CD4-positive, alpha-beta T cell treated with Interleukin-15 for 4 hours (primary cell): ENCODE measurements at regions not wholly inside any gene's neighbourhood (a gene's known extent, or its start where the extent isn't known, plus 50 kb on each side); places are given as distances from the start of the nearest gene placed in this dataset.

ENCODE experiments used
- DNase-seq: peaks from one replicate; pipeline ENCODE4 v3.0.0-alpha.2; 2020; ENCODE audit warnings: low spot score

- DNase-seq, result no peak
These were observed 195.2 kb upstream of the C1QTNF7 start for GRCh38 chr4:15232366-15233263.

DNA sequence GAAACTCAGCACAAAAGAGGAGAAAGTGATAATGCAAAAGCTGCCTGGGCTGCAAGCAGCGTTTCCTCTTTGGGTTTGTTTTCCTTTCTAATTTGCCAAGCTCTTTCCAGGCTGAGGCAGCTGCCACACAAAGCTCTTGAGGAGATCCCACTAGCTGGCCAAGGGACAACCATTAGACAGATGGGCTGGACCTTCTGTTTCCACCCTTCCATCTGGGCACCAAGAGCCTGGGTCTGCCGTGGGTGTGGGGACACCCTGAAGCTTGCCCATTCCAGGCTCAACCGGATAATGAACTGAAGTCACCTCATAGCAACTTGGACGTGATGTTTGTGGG lies 194.6 kb upstream of the C1QTNF7 start:
- no peak for DNase-seq

DNA sequence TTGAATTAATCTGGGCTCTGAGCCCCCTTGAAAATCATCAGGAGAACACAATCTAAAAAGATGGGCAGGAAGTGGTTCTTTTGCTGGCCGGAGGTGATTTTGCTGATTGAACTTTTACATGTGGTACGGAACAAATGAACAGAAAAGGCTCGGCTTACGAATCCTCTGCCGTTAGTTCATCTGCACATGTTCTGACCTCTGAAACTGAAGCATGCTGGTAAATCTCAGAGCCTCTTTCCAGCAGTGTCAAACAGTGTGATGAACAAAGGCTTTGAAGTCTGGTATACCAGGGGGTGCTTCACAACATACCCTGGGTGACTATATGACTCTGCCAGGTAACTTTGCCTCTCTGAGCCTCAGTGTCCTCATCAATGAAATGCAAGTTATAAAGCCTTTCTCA lies 194.2 kb upstream of the C1QTNF7 start:
- DNase-seq, result no peak

- DNase-seq, result no peak
These were observed 193.5 kb upstream of the C1QTNF7 start for GRCh38 chr4:15234116-15234855.

DNA sequence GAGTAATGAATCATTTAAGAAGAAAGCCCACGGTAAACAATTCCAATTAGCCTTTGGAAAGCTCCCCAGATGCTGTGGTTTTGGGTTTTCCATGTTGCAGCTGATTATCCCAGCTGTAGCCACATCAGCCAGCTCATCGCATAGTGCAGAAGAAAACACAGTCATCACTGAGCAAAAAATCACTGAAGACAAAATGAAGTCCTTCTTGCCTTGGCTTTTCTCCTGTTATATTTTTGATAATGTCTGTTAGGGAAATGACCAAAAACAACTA lies 193.0 kb upstream of the C1QTNF7 start:
- DNase-seq, result no peak

- DNase-seq, result no peak
These were observed 192.7 kb upstream of the C1QTNF7 start for GRCh38 chr4:15235135-15235534.

DNA sequence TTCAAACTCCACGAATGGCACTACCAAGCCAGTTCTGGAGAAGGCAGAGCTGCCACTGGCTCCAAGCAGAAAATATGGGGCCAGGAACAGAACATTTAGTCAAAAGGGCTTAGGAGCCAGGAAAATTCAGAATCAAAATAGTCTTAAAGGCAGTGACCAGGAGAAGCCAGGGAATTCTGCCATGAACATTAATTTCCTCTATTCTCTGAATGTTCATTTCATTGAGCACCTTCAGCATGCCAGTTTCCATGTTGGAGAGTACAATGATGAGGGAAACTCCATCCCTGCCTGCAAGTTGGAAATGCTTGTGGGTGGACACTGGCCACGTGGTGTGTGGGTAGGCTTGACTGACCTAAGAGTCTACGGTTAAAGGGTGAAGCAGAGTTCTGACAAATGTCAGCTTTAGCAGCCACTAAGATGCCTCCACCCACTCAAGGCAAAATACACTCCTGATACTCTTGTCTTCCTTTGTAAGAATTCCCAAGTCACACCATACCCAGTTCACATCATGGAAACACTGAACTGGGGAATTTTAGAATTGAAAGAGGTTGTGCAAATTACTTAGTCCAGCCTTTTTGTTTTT lies 190.1 kb upstream of the C1QTNF7 start:
- DNase-seq, result no peak

DNA sequence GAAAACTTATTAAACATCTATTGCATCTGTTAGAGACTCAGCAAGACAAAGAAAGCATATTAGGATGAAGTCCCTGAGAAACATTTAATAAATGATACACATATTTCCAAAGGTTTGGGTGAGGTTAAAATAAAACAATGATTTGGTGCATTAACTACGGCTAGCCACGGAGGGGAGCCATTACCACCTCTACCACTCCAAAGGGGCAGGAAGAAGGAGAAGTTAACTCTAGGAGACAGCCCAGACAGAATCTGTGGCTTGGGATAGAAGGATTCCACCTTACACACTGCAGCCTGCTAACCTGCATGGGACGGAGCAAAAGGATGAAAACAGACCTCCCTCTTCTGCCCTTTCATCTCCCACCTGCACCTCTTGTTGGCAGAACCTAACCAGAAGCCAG lies 189.1 kb upstream of the C1QTNF7 start:
- DNase-seq, result peak; percentile 19

GRCh38 chr4:15239866-15240265 lies 188.0 kb upstream of the C1QTNF7 start:
- no peak for DNase-seq

DNA sequence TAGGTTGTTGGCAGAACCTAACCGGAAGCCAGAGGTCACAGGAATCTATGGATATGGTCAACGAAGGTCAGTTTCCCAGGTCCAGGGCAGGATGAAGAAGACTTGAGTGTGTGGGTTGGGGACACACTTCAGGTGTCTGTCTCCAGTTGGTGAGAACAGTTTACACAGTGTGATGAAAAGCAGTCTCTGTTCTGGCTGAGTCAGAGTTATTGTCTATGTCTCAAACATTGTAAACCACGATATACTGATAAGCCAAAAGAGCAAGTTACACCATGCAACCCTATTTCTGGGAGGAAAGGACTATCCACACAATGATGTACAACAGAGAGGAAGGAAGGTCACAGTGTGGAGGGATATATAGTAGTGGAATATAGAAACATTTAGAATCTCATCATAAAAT lies 187.1 kb upstream of the C1QTNF7 start:
- no peak for DNase-seq

DNA sequence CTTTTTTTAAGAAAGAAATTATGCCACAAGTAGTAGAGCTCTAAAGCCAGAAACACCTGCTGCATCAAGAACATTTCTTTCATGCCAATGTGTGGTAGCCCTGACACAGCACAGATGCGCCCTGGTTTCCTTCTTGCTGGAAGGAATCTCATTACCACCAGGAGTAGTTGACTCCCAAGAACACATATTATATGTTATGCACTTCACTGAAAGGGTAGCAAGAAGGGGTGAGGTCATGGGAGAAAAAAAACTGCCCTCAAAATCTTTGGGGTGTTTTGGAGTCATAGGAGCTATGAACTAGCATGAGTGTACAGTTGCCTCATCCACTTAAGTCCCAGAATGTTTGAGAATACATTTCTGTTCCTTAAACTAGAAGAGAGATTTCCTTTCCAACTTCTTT lies 185.8 kb upstream of the C1QTNF7 start:
- no peak for DNase-seq

DNA sequence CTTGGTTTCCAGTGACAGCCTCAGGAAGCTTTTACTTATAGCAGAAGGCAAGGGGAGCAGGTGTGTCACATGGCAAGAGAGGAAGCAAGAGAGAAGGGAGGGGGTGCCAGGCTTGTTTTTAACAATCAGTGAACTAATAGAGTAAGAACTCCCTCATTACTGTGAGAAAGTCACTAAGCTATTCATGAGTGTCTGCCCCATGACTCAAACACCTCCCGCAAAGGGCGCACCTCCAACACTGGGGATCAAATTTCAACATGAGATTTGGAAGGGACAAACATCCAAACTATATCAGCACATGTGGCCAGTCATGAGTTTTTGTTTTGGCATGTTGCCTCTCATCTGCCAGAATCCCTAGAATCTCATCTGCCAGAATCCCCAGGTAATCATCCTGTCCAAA lies 183.5 kb upstream of the C1QTNF7 start:
- no peak for DNase-seq

GRCh38 chr4:15245006-15245530 lies 182.8 kb upstream of the C1QTNF7 start:
- DNase-seq, result no peak

- DNase-seq, result no peak
These were observed 177.8 kb upstream of the C1QTNF7 start for GRCh38 chr4:15250021-15250441.

DNA sequence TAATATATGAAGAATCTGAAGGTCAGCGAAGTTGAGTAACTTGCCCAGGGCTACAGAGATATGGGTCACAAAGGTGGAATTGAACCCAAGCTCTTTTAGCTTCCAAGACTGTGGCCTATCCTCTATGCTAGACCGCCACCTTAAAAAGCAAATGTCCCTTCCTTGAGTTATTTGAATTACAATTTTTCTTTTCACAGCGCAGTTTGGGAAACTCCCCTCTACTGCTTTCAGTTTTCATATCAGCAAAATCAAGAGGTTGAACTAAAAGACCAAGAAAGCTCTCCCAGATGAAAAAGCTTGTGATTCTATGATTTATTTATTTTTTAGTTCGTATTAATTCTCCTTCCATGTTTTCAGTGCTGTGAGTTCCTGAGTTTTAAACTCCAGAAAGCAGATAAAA lies 174.5 kb upstream of the C1QTNF7 start:
- DNase-seq, result no peak

DNA sequence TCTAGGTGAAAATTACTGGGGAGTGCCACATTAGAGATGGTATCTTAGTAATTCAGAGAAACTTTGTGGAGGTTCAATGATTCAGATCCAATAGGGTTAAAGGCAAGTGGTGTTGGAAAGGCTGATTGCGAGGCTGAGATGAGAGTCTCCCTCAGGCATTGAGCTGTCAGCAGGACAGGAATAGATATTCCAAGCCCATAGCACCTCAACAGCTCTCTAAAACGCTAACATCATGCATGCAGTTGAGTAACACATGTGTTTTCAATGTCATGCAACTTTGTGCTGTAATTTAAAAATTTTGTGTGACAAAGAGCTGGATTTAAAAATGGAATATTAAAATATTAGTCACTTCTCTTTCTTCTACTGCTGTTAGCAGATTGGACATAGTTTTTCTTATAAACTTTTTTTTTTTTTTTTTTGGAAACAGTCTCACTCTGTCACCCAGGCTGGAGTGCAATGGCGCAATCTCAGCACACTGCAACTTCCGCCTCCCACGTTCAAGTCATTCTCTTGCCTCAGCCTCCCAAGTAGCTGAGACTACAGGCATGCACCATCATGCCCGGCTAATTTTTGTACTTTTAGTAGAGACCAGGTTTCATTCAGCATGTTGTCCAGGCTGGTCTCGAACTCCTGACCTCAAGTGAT lies 173.5 kb upstream of the C1QTNF7 start:
- DNase-seq, result no peak

DNA sequence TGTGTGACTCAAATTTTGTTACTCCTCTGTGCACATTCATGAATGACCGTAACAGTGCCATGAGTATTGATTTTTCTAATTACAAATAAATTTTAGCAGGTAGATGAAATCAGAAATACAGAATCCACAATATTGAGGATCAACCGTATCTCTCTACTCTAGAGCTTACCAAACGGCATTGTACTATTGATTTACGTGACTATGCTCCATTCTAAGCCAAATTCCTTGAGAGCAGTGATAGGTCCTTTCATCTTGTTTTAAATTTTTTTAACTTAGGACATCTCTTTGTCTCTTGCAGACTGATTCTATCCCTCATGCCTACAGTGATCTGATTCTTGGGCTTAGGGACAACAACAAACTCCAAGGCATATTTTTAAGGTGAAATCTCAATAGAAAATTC lies 172.3 kb upstream of the C1QTNF7 start:
- no peak for DNase-seq

DNA sequence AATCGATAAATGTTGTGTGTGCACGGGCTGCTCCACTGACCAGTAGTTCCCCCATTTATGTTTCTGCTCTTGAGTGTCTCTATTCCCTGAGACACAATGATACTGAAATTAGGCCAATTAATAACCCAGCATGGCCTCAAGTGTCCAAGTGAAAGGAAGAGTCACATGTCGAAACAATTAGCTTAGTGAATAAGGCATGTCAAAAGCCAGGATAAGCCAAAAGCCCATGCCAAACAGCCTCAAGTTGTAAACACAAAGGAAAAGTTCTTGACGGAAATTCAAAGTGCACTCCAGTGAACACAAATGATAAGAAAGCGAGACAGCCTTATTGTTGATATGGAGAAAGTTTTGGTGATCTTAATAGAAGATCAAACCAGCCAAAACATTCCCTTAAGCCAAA lies 167.1 kb upstream of the C1QTNF7 start:
- no peak for DNase-seq

- no peak for DNase-seq
These were observed 165.4 kb upstream of the C1QTNF7 start for GRCh38 chr4:15262396-15262795.

- DNase-seq, result no peak
These were observed 157.6 kb upstream of the C1QTNF7 start for GRCh38 chr4:15270201-15270600.

- DNase-seq, result no peak
These were observed 141.8 kb upstream of the C1QTNF7 start for GRCh38 chr4:15286041-15286440.

DNA sequence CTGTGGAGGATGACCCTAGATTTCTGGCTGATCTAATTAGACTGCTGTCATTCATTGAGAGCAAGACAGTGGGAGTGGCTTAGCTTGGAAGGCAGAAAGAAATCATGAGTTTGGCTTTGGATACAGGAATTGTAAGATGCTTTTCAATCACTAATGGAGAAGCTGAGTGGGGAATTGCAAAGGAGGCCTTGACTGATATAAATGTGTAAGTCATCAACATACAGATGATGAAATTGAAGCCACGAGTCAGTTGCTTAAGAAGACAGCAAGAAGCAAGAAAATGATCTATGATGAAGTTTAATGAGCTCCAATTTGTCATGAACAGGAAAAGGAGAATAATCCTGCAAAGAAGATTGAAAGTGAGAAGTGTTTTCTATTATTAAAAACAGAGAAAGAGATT lies 136.7 kb upstream of the C1QTNF7 start:
- no peak for DNase-seq

DNA sequence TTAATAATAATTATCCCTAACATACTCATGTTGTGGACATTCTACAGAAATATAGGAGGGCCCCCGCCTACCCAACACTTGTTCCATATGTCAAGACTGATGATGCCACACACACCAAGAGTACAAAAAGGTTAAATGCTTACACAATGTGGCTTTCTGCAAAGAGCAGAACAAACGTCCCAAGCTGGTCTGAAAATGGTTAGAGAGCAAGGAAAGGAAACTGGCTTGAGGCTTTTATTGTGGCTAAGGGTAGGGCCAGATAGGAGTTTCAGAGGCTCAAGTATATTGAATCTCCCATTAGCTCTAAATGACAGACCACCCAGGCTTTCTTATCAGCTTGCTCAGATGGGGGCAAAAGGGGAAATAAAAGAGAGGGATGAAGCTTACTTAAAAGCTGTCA lies 134.1 kb upstream of the C1QTNF7 start:
- no peak for DNase-seq
